Loucy (cell line): ENCODE measurements at regions not wholly inside any gene's neighbourhood (a gene's known extent, or its start where the extent isn't known, plus 50 kb on each side); places are given as distances from the start of the nearest gene placed in this dataset.

ENCODE experiments used
- H2AFZ ChIP-seq: fragments of 200-600 bp; sonication (generic); 2 replicates; pipeline ENCODE4 v1.6.0; 2016; ENCODE audit warnings: antibody characterized with exemption, mild to moderate bottlenecking, low read length, moderate library complexity
- H3F3A ChIP-seq: fragments of 200-600 bp; 2 replicates; pipeline ENCODE4 v1.6.0; 2016; ENCODE audit warnings: antibody characterized with exemption, low read depth, mild to moderate bottlenecking
- H3K27me3 ChIP-seq: fragments of 200-600 bp; sonication (generic); 2 replicates; pipeline ENCODE4 v1.6.1; 2014; ENCODE audit warnings: low read length, mild to moderate bottlenecking; ENCODE audit not compliant: insufficient read depth, poor library complexity, severe bottlenecking
- H3K36me3 ChIP-seq: fragments of 200-600 bp; sonication (generic); 2 replicates; pipeline ENCODE4 v1.6.1; 2016; ENCODE audit warnings: low read length; ENCODE audit not compliant: insufficient read depth
- H3K4me1 ChIP-seq: fragments of 200-600 bp; sonication (generic); 2 replicates; pipeline ENCODE4 v1.5.1; 2014; ENCODE audit warnings: low read length, mild to moderate bottlenecking; ENCODE audit not compliant: insufficient read depth, poor library complexity, severe bottlenecking
- H3K4me2 ChIP-seq: fragments of 200-600 bp; sonication (generic); 2 replicates; pipeline ENCODE4 v1.6.0; 2014; ENCODE audit warnings: antibody characterized with exemption, low read length, low read depth, mild to moderate bottlenecking; ENCODE audit not compliant: poor library complexity, severe bottlenecking
- H3K4me3 ChIP-seq: fragments of 200-600 bp; sonication (generic); 2 replicates; pipeline ENCODE4 v1.5.1; 2014; ENCODE audit warnings: low read length, mild to moderate bottlenecking, mixed read lengths; ENCODE audit not compliant: poor library complexity, severe bottlenecking
- H3K79me2 ChIP-seq: fragments of 200-600 bp; sonication (generic); 2 replicates; pipeline ENCODE4 v1.6.1; 2014; ENCODE audit warnings: low read length; ENCODE audit not compliant: insufficient read depth
- H3K9ac ChIP-seq: fragments of 200-600 bp; sonication (generic); 2 replicates; pipeline ENCODE4 v1.6.0; 2014; ENCODE audit warnings: mild to moderate bottlenecking, low read depth, low read length, moderate library complexity; ENCODE audit not compliant: poor library complexity, severe bottlenecking
- H3K9me2 ChIP-seq: fragments of 200-600 bp; sonication (generic); replicated peaks from 2 replicates; pipeline ENCODE4 v1.6.1; 2016; ENCODE audit warnings: low read depth, low read length, mixed read lengths
- H3K9me3 ChIP-seq: fragments of 200-600 bp; sonication (generic); 2 replicates; pipeline ENCODE4 v1.6.1; 2014; ENCODE audit warnings: mild to moderate bottlenecking, antibody characterized with exemption, low read length, low read depth; ENCODE audit not compliant: insufficient read depth
- H4K20me1 ChIP-seq: fragments of 200-600 bp; sonication (generic); 2 replicates; pipeline ENCODE4 v1.6.0; 2014; ENCODE audit warnings: antibody characterized with exemption, low read length, mild to moderate bottlenecking; ENCODE audit not compliant: insufficient read depth, poor library complexity, severe bottlenecking
- EZH2phosphoT487 ChIP-seq: fragments of 200-600 bp; IDR thresholded peaks from 2 replicates; pipeline ENCODE4 v1.6.1; 2018; ENCODE audit warnings: antibody characterized with exemption, mild to moderate bottlenecking, moderate library complexity, borderline replicate concordance
- TF ChIP-seq, protein P1 (sequence below): fragments of 200-600 bp; sonication (generic); conservative IDR thresholded peaks from 2 replicates; pipeline ENCODE4 v1.5.1; 2014; ENCODE audit warnings: mild to moderate bottlenecking, antibody characterized with exemption, low read length

DNA sequence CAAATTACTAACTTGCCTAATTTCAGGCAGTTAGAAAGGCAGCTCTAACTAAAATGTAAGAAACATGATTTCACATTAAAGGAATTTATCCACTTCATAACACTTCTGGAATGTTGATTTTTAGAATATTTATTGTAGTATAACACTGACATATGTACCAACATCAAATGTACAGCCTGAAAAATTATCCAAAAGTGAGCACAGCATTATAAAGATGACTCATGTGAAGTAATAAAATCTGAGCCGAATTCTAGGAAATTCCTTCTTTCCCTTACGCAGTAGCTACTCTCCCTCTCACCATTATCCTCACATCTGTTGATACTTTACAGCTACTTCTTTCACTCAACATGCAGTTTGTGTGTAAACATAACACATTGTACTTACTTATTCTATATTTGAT is 610.6 kb downstream of the ZWINT start:
- no peaks in the 10 kb centered on the region for H3K4me1 ChIP-seq
- no peaks in the 10 kb centered on the region for H3K79me2 ChIP-seq
- no peak overlapping the region for H3K9ac ChIP-seq
- H3F3A ChIP-seq = no peaks in the 10 kb centered on the region
- H3K4me2 ChIP-seq = no peak overlapping the region
- no peak overlapping the region for H3K4me3 ChIP-seq
- H3K27me3 ChIP-seq = no peaks in the 10 kb centered on the region
- H3K36me3 ChIP-seq = no peaks in the 10 kb centered on the region
- no peaks in the 10 kb centered on the region for H4K20me1 ChIP-seq
- H3K9me2 ChIP-seq = no peaks in the 10 kb centered on the region
- no peaks in the 10 kb centered on the region for H3K9me3 ChIP-seq
- TF ChIP-seq, protein P1, sequence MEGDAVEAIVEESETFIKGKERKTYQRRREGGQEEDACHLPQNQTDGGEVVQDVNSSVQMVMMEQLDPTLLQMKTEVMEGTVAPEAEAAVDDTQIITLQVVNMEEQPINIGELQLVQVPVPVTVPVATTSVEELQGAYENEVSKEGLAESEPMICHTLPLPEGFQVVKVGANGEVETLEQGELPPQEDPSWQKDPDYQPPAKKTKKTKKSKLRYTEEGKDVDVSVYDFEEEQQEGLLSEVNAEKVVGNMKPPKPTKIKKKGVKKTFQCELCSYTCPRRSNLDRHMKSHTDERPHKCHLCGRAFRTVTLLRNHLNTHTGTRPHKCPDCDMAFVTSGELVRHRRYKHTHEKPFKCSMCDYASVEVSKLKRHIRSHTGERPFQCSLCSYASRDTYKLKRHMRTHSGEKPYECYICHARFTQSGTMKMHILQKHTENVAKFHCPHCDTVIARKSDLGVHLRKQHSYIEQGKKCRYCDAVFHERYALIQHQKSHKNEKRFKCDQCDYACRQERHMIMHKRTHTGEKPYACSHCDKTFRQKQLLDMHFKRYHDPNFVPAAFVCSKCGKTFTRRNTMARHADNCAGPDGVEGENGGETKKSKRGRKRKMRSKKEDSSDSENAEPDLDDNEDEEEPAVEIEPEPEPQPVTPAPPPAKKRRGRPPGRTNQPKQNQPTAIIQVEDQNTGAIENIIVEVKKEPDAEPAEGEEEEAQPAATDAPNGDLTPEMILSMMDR = no peak
- TF ChIP-seq EZH2phosphoT487 = no peak
- no peak overlapping the region for H2AFZ ChIP-seq

DNA sequence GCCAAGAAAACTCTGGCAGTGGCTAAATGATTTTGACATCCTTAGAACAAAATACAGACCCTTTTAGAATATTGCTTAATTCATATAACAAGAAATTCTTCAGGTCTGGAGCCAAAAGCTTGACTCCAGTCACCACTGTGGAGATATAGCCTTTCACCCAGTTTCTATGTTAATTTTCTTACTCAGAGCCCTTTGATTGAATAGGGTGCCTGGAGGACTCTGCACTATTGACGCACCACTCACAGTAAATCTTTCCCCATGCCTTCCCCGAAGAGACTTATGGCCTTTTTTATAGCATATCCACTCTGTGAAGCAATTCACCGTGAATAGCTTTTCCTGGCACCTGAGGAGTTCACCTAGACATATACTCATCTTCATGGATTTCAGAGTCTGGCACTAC is 613.8 kb downstream of the ZWINT start:
- no peaks in the 10 kb centered on the region for H3K27me3 ChIP-seq
- H3F3A ChIP-seq = no peaks in the 10 kb centered on the region
- H3K4me2 ChIP-seq = no peak overlapping the region

DNA sequence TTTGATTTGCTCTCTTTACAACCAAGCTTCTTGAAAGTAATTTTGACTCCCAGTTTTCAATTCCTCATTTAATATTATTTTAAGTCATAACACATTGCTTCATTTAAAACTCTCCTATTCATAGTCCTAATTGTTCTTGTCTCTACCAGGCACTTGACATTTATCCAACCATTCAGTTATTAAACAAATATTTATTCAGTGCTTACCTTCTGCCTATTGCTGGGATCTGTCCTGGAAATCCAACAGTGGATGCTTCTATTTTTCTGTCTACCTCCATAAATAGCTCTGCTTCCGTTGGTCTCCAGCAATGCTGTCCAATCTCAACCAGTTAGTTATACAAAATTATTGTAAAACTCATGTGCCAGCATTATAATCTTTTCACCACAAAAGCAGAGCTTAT is 615.1 kb downstream of the ZWINT start:
- no peaks in the 10 kb centered on the region for H3K9me3 ChIP-seq
- no peak overlapping the region for H3K4me3 ChIP-seq
- no peak overlapping the region for H3K9ac ChIP-seq
- H3K27me3 ChIP-seq = no peaks in the 10 kb centered on the region
- no peaks in the 10 kb centered on the region for H3F3A ChIP-seq
- H4K20me1 ChIP-seq = no peaks in the 10 kb centered on the region
- no peaks in the 10 kb centered on the region for H3K9me2 ChIP-seq
- no peaks in the 10 kb centered on the region for H3K79me2 ChIP-seq
- TF ChIP-seq EZH2phosphoT487 = no peak
- TF ChIP-seq, protein P1 = no peak
- no peaks in the 10 kb centered on the region for H3K36me3 ChIP-seq
- no peak overlapping the region for H2AFZ ChIP-seq
- H3K4me1 ChIP-seq = no peaks in the 10 kb centered on the region
- no peak overlapping the region for H3K4me2 ChIP-seq

More for the DNA sequence above, 613.8 kb downstream of the ZWINT start:
- Histone ChIP-seq H3K4me3 (no peak overlapping the region), H3K9me3 (no peaks in the 10 kb centered on the region), H2AFZ (no peak overlapping the region), H4K20me1 (no peaks in the 10 kb centered on the region), H3K9me2 (no peaks in the 10 kb centered on the region), H3K79me2 (no peaks in the 10 kb centered on the region), H3K4me1 (no peaks in the 10 kb centered on the region), H3K36me3 (no peaks in the 10 kb centered on the region), H3K9ac (no peak overlapping the region)
- TF ChIP-seq, protein P1 = no peak
- no peak for TF ChIP-seq EZH2phosphoT487
